ENCODE measurements at regions not wholly inside any gene's neighbourhood (a gene's known extent, or its start where the extent isn't known, plus 50 kb on each side); places are given as distances from the start of the nearest gene placed in this dataset.

GRCh38 chr16:64657316-64658011 lies 464.4 kb downstream of the CDH11 start:
- H3K36me3 Mint-ChIP-seq (ENCODE audit: insufficient read depth, unreplicated experiment), result no peaks in the 10 kb centered on the region
- H3K27me3 Mint-ChIP-seq (ENCODE audit: insufficient read depth, unreplicated experiment), result peaks cover 3% of the 10 kb centered on the region
- CTCF ChIA-PET, result no interaction called here
- Histone ChIP-seq H3K4me3 (ENCODE audit: low read depth, low read length) (no peak overlapping the region), H3K4me1 (no peaks in the 10 kb centered on the region), H3K27me3 (replicated peaks; ENCODE audit: control insufficient read depth, insufficient read depth, low read length) (no peaks in the 10 kb centered on the region), H3K36me3 (ENCODE audit: control insufficient read depth, insufficient read depth, low read length) (no peaks in the 10 kb centered on the region), H3K9me3 (no peaks in the 10 kb centered on the region)
- POLR2A ChIA-PET, result no interaction called here
- no peaks in the 10 kb centered on the region for H3K9me3 Mint-ChIP-seq (ENCODE audit: unreplicated experiment)
- DNase-seq, result no peak
- H3K4me1 Mint-ChIP-seq (ENCODE audit: low read depth, unreplicated experiment), result no peaks in the 10 kb centered on the region
- intact Hi-C loops (cut with micrococcal nuclease; ENCODE audit: unreplicated experiment), result no loop called here
- no TSS peak for BruUV-seq (replicated peaks)
- no peak overlapping the region for H3K4me3 Mint-ChIP-seq (ENCODE audit: unreplicated experiment)
- TF ChIP-seq CTCF (IDR thresholded peaks at IDR 0.05; ENCODE audit: insufficient read depth in 1 of 2, low read depth in 1 of 2, low read length in 1 of 2, severe bottlenecking in 1 of 2, unreplicated experiment in 1 of 2), result no peak
- H3K27ac Mint-ChIP-seq (ENCODE audit: unreplicated experiment), result no peak overlapping the region

DNA sequence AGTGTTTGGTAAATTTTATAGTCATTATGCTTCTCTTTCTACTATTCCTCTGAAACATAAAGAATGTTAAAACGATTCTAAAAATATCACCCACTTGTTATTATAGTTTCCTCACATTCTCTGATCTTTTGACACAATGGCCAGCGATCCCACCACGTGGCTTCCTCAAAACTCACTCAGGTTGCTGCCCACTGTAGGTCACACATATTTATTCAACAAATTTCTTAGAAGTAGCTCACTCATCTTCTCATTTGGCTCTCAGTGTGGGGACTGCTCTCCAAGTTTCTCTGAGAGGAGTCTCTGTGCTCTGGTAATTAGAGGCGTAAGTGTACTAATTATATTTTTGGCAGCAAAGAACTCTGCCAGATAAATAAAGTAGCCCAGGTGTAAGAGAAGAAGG lies 465.4 kb downstream of the CDH11 start:
- intact Hi-C loops (cut with micrococcal nuclease; ENCODE audit: unreplicated experiment), result no loop called here
- H3K36me3 ChIP-seq (ENCODE audit: control insufficient read depth, insufficient read depth, low read length), result no peaks in the 10 kb centered on the region
- no peak for DNase-seq
- H3K27me3 Mint-ChIP-seq (ENCODE audit: insufficient read depth, unreplicated experiment), result peaks cover 3% of the 10 kb centered on the region
- no peak overlapping the region for H3K4me3 Mint-ChIP-seq (ENCODE audit: unreplicated experiment)
- H3K9me3 ChIP-seq, result no peaks in the 10 kb centered on the region
- no TSS peak for BruUV-seq (replicated peaks)
- TF ChIP-seq CTCF (IDR thresholded peaks at IDR 0.05; ENCODE audit: insufficient read depth in 1 of 2, low read depth in 1 of 2, low read length in 1 of 2, severe bottlenecking in 1 of 2, unreplicated experiment in 1 of 2), result no peak
- no peaks in the 10 kb centered on the region for H3K36me3 Mint-ChIP-seq (ENCODE audit: insufficient read depth, unreplicated experiment)
- ChIA-PET CTCF (no interaction called here), POLR2A (no interaction called here)
- no peaks in the 10 kb centered on the region for H3K4me1 Mint-ChIP-seq (ENCODE audit: low read depth, unreplicated experiment)
- no peaks in the 10 kb centered on the region for H3K9me3 Mint-ChIP-seq (ENCODE audit: unreplicated experiment)
- no peaks in the 10 kb centered on the region for H3K27me3 ChIP-seq (replicated peaks; ENCODE audit: control insufficient read depth, insufficient read depth, low read length)
- H3K4me1 ChIP-seq, result no peaks in the 10 kb centered on the region
- no peak overlapping the region for H3K4me3 ChIP-seq (ENCODE audit: low read depth, low read length)
- H3K27ac Mint-ChIP-seq (ENCODE audit: unreplicated experiment), result no peak overlapping the region

DNA sequence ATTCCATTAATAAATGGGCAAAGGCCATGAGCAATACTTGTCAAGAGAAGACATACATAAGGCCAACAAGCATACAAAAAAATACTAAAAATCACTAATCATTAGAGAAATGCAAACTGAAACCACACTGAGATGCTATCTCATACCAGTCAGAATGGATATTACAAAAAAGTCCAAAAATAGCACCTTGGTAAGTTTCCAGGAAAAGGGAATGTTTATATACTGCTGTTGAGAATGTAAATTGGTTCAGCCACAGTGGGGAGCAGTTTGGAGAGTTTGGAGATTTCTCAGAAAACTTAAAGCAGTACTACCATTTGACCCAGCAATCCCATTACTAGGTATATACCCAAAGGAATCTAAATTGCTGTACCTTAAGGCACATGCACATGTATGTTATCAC lies 467.7 kb downstream of the CDH11 start:
- H3K9me3 Mint-ChIP-seq (ENCODE audit: unreplicated experiment), result peaks cover 9% of the 10 kb centered on the region
- TF ChIP-seq CTCF (IDR thresholded peaks at IDR 0.05; ENCODE audit: insufficient read depth in 1 of 2, low read depth in 1 of 2, low read length in 1 of 2, severe bottlenecking in 1 of 2, unreplicated experiment in 1 of 2), result no peak
- ChIA-PET POLR2A (no interaction called here), CTCF (no interaction called here)
- no peak for DNase-seq
- intact Hi-C loops (cut with micrococcal nuclease; ENCODE audit: unreplicated experiment), result no loop called here
- no peak overlapping the region for H3K27ac Mint-ChIP-seq (ENCODE audit: unreplicated experiment)
- Histone ChIP-seq H3K36me3 (ENCODE audit: control insufficient read depth, insufficient read depth, low read length) (no peaks in the 10 kb centered on the region), H3K9me3 (no peaks in the 10 kb centered on the region), H3K4me1 (no peaks in the 10 kb centered on the region), H3K27me3 (replicated peaks; ENCODE audit: control insufficient read depth, insufficient read depth, low read length) (no peaks in the 10 kb centered on the region), H3K4me3 (ENCODE audit: low read depth, low read length) (no peak overlapping the region)
- BruUV-seq (replicated peaks), result no TSS peak
- H3K4me1 Mint-ChIP-seq (ENCODE audit: low read depth, unreplicated experiment), result no peaks in the 10 kb centered on the region
- peaks cover 3% of the 10 kb centered on the region for H3K27me3 Mint-ChIP-seq (ENCODE audit: insufficient read depth, unreplicated experiment)
- H3K36me3 Mint-ChIP-seq (ENCODE audit: insufficient read depth, unreplicated experiment), result no peaks in the 10 kb centered on the region
- H3K4me3 Mint-ChIP-seq (ENCODE audit: unreplicated experiment), result no peak overlapping the region
